Uterus (tissue), 2 donors: ENCODE measurements at regions not wholly inside any gene's neighbourhood (a gene's known extent, or its start where the extent isn't known, plus 50 kb on each side); places are given as distances from the start of the nearest gene placed in this dataset.
"Not testable (repeated sequence)": the region's sequence is repeated elsewhere in the genome, so short reads cannot be mapped to it uniquely, and the experiment has no call there.

Experiments
- POLR2A ChIP-seq, 2 donors: fragments of 450-650 bp; IDR thresholded peaks; one replicate each; pipeline ENCODE4 v1.6.1; 2016; ENCODE audit warnings: antibody characterized with exemption in 2 of 2, mild to moderate bottlenecking in 1 of 2, moderate library complexity in 1 of 2
- TF ChIP-seq, protein P1 (sequence below), 4 experiments: fragments of 200-600 bp in 2 of 4; fragments of 450-650 bp in 2 of 4; sonication (generic) in 2 of 4; IDR thresholded peaks; one replicate each; pipeline ENCODE4 v1.5.1; 2016 to 2019; ENCODE audit warnings: antibody characterized with exemption in 4 of 4, mild to moderate bottlenecking in 2 of 4, moderate library complexity in 1 of 4

DNA sequence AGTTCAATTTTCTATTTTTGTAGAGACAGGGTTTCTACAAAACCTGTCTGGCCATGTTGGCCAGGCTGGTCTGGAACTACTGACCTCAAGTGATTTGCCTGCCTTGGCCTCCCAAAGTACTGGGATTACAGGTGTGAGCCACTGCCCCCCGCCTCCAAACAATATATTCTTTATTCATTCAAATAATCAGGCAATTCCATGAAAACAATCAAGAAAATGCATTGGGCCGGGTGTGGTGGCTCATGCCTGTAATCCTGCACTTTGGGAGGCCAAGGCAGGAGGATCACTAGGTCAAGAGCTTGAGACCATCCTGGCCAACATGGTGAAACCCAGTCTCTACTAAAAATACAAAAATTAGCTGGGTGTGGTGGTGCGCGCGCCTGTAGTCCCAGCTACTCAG, 69.9 kb upstream of the ZNF217 start:
- TF ChIP-seq, protein P1, sequence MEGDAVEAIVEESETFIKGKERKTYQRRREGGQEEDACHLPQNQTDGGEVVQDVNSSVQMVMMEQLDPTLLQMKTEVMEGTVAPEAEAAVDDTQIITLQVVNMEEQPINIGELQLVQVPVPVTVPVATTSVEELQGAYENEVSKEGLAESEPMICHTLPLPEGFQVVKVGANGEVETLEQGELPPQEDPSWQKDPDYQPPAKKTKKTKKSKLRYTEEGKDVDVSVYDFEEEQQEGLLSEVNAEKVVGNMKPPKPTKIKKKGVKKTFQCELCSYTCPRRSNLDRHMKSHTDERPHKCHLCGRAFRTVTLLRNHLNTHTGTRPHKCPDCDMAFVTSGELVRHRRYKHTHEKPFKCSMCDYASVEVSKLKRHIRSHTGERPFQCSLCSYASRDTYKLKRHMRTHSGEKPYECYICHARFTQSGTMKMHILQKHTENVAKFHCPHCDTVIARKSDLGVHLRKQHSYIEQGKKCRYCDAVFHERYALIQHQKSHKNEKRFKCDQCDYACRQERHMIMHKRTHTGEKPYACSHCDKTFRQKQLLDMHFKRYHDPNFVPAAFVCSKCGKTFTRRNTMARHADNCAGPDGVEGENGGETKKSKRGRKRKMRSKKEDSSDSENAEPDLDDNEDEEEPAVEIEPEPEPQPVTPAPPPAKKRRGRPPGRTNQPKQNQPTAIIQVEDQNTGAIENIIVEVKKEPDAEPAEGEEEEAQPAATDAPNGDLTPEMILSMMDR (IDR thresholded peaks at IDR 0.05) = not testable (repeated sequence)
- TF ChIP-seq POLR2A (IDR thresholded peaks at IDR 0.05) = not testable (repeated sequence)
